Adrenal gland (tissue), 9 donors: ENCODE measurements at regions not wholly inside any gene's neighbourhood (a gene's known extent, or its start where the extent isn't known, plus 50 kb on each side); places are given as distances from the start of the nearest gene placed in this dataset.

Experiments used
- DNase-seq, 7 donors: peaks; one replicate each; pipeline ENCODE4 v3.0.0-alpha.2; 2019 to 2020
- H3K27ac ChIP-seq, 5 donors: fragments of 200-600 bp; sonication (generic) in 4 of 5; 1 replicate in 3 of 5; 2 replicates in 2 of 5; pipeline versions ENCODE4 v1.5.1 to v1.8.0; 2016 to 2020; ENCODE audit warnings: mild to moderate bottlenecking in 1 of 5
- H3K27me3 ChIP-seq: fragments of 200-600 bp; 2 replicates; pipeline ENCODE4 v1.8.0; 2021
- H3K36me3 ChIP-seq, 2 donors: fragments of 200-600 bp; replicated peaks in 1 of 2; 1 replicate in 1 of 2; 2 replicates in 1 of 2; pipeline versions ENCODE4 v1.5.1 to v1.8.0; 2018 to 2022
- H3K4me1 ChIP-seq, 2 donors: fragments of 200-600 bp; replicated peaks in 1 of 2; 1 replicate in 1 of 2; 2 replicates in 1 of 2; pipeline versions ENCODE4 v1.5.1 to v1.8.0; 2018 to 2021
- H3K4me3 ChIP-seq, 4 donors: fragments of 200-600 bp; sonication (generic) in 3 of 4; one replicate each; pipeline ENCODE4 v1.5.1; 2016 to 2018
- H3K9me3 ChIP-seq, 3 donors: fragments of 200-600 bp; sonication (generic) in 1 of 3; replicated peaks in 1 of 3; 1 replicate in 2 of 3; 2 replicates in 1 of 3; pipeline versions ENCODE4 v1.5.1 to v1.8.0; 2016 to 2021
- CTCF ChIP-seq, 6 experiments: fragments of 450-650 bp in 4 of 6; fragments of 200-600 bp in 2 of 6; sonication (generic) in 1 of 6; IDR thresholded peaks; 1 replicate in 5 of 6; 2 replicates in 1 of 6; pipeline versions ENCODE4 v1.5.1 to v1.8.0; 2016 to 2021; ENCODE audit warnings: antibody characterized with exemption in 6 of 6, mild to moderate bottlenecking in 2 of 6, moderate library complexity in 1 of 6
- POLR2A ChIP-seq, 2 donors: fragments of 450-650 bp; IDR thresholded peaks; one replicate each; pipeline ENCODE4 v1.6.1; 2017; ENCODE audit warnings: antibody characterized with exemption in 2 of 2, mild to moderate bottlenecking in 2 of 2, moderate library complexity in 1 of 2
- WGBS, 4 donors: extraction: QIAGEN DNeasy Blood & Tissue Kit in 2 of 4; methylation state at CpG; one replicate each; pipeline versions ENCODE4 v1.1.5 to v1.1.7; 2013 to 2017; 5-methylcytosine and 5-hydroxymethylcytosine counted together
- intact Hi-C, 2 donors: fragments of 100-400 bp; cut with DNase I; formaldehyde crosslinking; loops; one replicate each; pipeline versions ENCODE4 v1.14.1 to v1.15.0; 2022 to 2023
- small RNA-seq, 2 donors: library from RNA; depleted of rRNA; stranded (forward); fragments of <200 nt; gene quantifications; one replicate each; pipeline ENCODE3, GENCODE V24; 2016
- donor health status: healthy with polysubstance abuse.
- donor health status: Bipolar disorder and iron deficiency.
- donor health status: DM: yes; HTN: yes; CAD: no.
- donor health status: DM: no; HTN: no; CAD: no.
- donor health status: DM: no; HTN: no; CAD: no.

DNA sequence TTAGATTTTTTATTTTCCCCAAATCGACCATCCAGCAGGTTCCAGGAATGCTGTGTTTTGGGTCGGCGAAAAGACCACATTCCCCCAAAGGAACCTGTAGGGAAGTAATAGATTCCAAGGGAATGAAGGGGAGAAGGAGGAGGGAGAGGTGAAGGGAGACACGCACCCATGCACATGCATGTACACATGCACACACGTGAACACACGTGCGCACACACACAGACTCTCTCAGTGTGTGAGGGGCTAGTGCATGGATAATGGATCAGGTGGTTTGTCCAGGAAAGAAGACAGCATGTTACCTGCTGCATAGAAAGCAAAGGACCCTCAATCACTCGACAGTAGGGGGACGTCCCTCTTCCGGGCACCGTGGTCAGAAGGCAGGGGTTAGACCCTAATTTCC, 52.4 kb upstream of the PDE10A start:
- H3K27me3 ChIP-seq = no peaks in the 10 kb centered on the region
- H3K4me3 ChIP-seq = no peak overlapping the region
- no peaks in the 10 kb centered on the region for H3K4me1 ChIP-seq
- no peak for TF ChIP-seq POLR2A (IDR thresholded peaks at IDR 0.05)
- TF ChIP-seq CTCF (IDR thresholded peaks at IDR 0.05) = no peak
- H3K36me3 ChIP-seq = no peaks in the 10 kb centered on the region
- H3K9me3 ChIP-seq = no peaks in the 10 kb centered on the region
- intact Hi-C loops = no loop called here
- no peak for DNase-seq
- no peak overlapping the region for H3K27ac ChIP-seq
- 87 to 97% (median 94%) methylated on average over 11 of the region's 11 CpGs for whole genome bisulfite sequencing, 4 donors

DNA sequence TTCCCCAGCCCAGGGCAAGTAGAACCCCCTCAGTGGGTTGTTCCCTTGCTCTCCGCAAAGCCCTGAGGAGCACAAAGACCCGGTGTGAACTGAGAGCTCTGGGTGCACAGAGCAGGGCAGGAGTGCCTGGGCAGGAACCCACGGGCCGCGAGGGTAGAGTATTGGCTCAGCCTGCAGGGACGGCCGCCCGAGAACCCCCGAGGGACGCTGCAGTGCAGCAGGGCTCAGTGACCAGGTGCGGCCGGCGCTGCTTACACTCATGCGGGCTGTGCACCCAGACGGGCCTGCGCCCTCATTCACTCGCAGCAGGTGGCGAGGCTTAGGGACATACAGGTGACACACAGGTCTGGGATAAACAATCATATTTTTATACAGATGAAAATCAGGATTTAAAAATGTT, 51.9 kb upstream of the PDE10A start:
- H3K4me3 ChIP-seq = no peak overlapping the region
- H3K27ac ChIP-seq = no peak overlapping the region
- DNase-seq = no peak
- TF ChIP-seq CTCF (IDR thresholded peaks at IDR 0.05) = no peak
- no peak for TF ChIP-seq POLR2A (IDR thresholded peaks at IDR 0.05)
- no peaks in the 10 kb centered on the region for H3K27me3 ChIP-seq
- WGBS, 4 donors = 92 to 98% (median 95%) methylated on average over 7 to 18 of the region's 18 CpGs
- no peaks in the 10 kb centered on the region for H3K9me3 ChIP-seq
- H3K36me3 ChIP-seq = no peaks in the 10 kb centered on the region
- H3K4me1 ChIP-seq = no peaks in the 10 kb centered on the region
- intact Hi-C loops = no loop called here

DNA sequence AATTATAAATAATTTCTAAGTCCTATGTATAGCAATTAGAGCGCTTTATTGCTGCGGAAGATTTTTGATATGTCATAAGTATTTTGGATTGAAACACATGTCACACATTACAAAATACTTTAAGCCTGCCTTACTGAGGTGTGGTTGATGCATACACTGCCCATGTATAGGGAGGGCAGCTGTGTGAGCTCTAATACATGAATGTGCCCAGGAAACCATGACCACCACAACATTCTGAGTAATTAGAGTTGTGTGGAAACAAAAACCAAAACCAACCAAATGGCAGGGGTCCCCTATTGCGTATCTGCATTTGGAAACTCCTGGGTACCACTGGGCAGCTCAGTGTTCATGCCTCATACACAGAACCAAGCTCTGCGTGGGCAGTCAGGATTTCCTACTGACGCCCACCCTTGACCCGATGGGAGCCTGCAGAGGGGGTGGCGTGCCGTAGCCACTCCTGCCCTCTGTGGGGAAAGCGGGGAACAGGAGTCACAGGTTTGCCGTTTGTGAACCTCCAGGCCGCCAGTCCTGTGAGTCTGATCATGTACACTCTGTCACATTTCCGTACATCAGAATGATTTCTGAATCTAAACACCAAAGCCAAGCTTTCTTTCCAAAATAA, 50.9 kb upstream of the PDE10A start:
- no peak for DNase-seq
- TF ChIP-seq CTCF (IDR thresholded peaks at IDR 0.05) = no peak
- TF ChIP-seq POLR2A (IDR thresholded peaks at IDR 0.05) = no peak
- WGBS, 4 donors = 80 to 97% (median 91%) methylated on average over 12 of the region's 12 CpGs
- Histone ChIP-seq H3K36me3 (no peaks in the 10 kb centered on the region), H3K4me1 (no peaks in the 10 kb centered on the region), H3K9me3 (no peaks in the 10 kb centered on the region), H3K4me3 (no peak overlapping the region), H3K27me3 (no peaks in the 10 kb centered on the region), H3K27ac (no peak overlapping the region)
- intact Hi-C loops = no loop called here

Small RNAs in the stretch of these regions (small RNA-seq; reads per million reads assigned to genes)
- 0 reads per million in 2 donors for gene RNU6-730P
